ENCODE measurements at regions not wholly inside any gene's neighbourhood (a gene's known extent, or its start where the extent isn't known, plus 50 kb on each side); places are given as distances from the start of the nearest gene placed in this dataset.

- Histone ChIP-seq H3K27ac (no peak overlapping the region), H3K4me3 (ENCODE audit: low read depth, low read length) (no peak overlapping the region), H3K27me3 (replicated peaks) (no peaks in the 10 kb centered on the region), H3K36me3 (replicated peaks) (no peaks in the 10 kb centered on the region)
- in situ Hi-C loops (cut with HindIII; ENCODE audit: low pct_ligation_motif_present, low sequenced_read_pairs): no loop called here
- DNase-seq: no peak
- no peak for TF ChIP-seq CTCF (IDR thresholded peaks at IDR 0.05; ENCODE audit: low read depth, low read length, missing control alignments)
Observed at GRCh38 chr3:40723083-40723660, 198.4 kb downstream of the ZNF621 start.

GRCh38 chr3:40725031-40725430, 200.3 kb downstream of the ZNF621 start:
- in situ Hi-C loops (cut with HindIII; ENCODE audit: low pct_ligation_motif_present, low sequenced_read_pairs): no loop called here

GRCh38 chr3:40731445-40731844, 206.7 kb downstream of the ZNF621 start:
- Histone ChIP-seq H3K36me3 (replicated peaks) (no peaks in the 10 kb centered on the region), H3K4me3 (ENCODE audit: low read depth, low read length) (no peak overlapping the region), H3K27me3 (replicated peaks) (no peaks in the 10 kb centered on the region), H3K27ac (no peak overlapping the region)
- no peak for DNase-seq
- in situ Hi-C loops (cut with HindIII; ENCODE audit: low pct_ligation_motif_present, low sequenced_read_pairs): no loop called here
- TF ChIP-seq CTCF (IDR thresholded peaks at IDR 0.05; ENCODE audit: low read depth, low read length, missing control alignments): no peak

More at GRCh38 chr3:40725031-40725430, 200.3 kb downstream of the ZNF621 start:
- no peak overlapping the region for H3K4me3 ChIP-seq (ENCODE audit: low read depth, low read length)
- TF ChIP-seq CTCF (IDR thresholded peaks at IDR 0.05; ENCODE audit: low read depth, low read length, missing control alignments): no peak
- no peaks in the 10 kb centered on the region for H3K27me3 ChIP-seq (replicated peaks)
- H3K27ac ChIP-seq: no peak overlapping the region
- no peaks in the 10 kb centered on the region for H3K36me3 ChIP-seq (replicated peaks)
- no peak for DNase-seq

- H3K36me3 ChIP-seq (replicated peaks): no peaks in the 10 kb centered on the region
- in situ Hi-C loops (cut with HindIII; ENCODE audit: low pct_ligation_motif_present, low sequenced_read_pairs): no loop called here
- no peak overlapping the region for H3K4me3 ChIP-seq (ENCODE audit: low read depth, low read length)
- no peak for TF ChIP-seq CTCF (IDR thresholded peaks at IDR 0.05; ENCODE audit: low read depth, low read length, missing control alignments)
- no peak for DNase-seq
- no peaks in the 10 kb centered on the region for H3K27me3 ChIP-seq (replicated peaks)
- no peak overlapping the region for H3K27ac ChIP-seq
Observed at GRCh38 chr3:40736943-40737342, 212.2 kb downstream of the ZNF621 start.

- Histone ChIP-seq H3K27ac (no peak overlapping the region), H3K4me3 (ENCODE audit: low read depth, low read length) (no peak overlapping the region), H3K27me3 (replicated peaks) (no peaks in the 10 kb centered on the region), H3K36me3 (replicated peaks) (no peaks in the 10 kb centered on the region)
- in situ Hi-C loops (cut with HindIII; ENCODE audit: low pct_ligation_motif_present, low sequenced_read_pairs): no loop called here
- DNase-seq: no peak
- TF ChIP-seq CTCF (IDR thresholded peaks at IDR 0.05; ENCODE audit: low read depth, low read length, missing control alignments): no peak
Observed at GRCh38 chr3:40737343-40737742, 212.6 kb downstream of the ZNF621 start.

- Histone ChIP-seq H3K27ac (no peak overlapping the region), H3K36me3 (replicated peaks) (no peaks in the 10 kb centered on the region), H3K4me3 (ENCODE audit: low read depth, low read length) (no peak overlapping the region), H3K27me3 (replicated peaks) (no peaks in the 10 kb centered on the region)
- TF ChIP-seq CTCF (IDR thresholded peaks at IDR 0.05; ENCODE audit: low read depth, low read length, missing control alignments): no peak
- in situ Hi-C loops (cut with HindIII; ENCODE audit: low pct_ligation_motif_present, low sequenced_read_pairs): no loop called here
- DNase-seq: no peak
Observed at GRCh38 chr3:40739971-40740370, 215.2 kb downstream of the ZNF621 start.
